ENCODE measurements at regions not wholly inside any gene's neighbourhood (a gene's known extent, or its start where the extent isn't known, plus 50 kb on each side); places are given as distances from the start of the nearest gene placed in this dataset.

DNA sequence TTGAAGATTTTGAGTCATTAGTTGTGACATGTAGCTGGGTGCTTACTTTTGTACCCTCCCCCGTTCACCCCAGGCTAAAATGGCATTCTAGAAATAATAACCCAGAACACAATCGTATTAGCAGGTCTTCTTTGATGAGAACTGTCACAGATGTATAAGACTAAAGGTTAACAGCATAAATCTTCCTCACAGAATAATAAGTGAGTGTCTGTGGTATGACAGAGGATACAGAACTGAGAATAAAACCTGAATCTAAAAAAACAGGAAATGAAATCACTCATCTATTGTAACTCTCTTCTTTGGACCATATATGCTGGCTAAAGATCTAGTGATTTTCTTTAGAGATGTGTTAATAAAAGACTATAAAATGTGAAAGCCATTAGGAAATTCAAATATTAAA is 746.6 kb downstream of the LRFN5 start:
- TF ChIP-seq, protein P1, sequence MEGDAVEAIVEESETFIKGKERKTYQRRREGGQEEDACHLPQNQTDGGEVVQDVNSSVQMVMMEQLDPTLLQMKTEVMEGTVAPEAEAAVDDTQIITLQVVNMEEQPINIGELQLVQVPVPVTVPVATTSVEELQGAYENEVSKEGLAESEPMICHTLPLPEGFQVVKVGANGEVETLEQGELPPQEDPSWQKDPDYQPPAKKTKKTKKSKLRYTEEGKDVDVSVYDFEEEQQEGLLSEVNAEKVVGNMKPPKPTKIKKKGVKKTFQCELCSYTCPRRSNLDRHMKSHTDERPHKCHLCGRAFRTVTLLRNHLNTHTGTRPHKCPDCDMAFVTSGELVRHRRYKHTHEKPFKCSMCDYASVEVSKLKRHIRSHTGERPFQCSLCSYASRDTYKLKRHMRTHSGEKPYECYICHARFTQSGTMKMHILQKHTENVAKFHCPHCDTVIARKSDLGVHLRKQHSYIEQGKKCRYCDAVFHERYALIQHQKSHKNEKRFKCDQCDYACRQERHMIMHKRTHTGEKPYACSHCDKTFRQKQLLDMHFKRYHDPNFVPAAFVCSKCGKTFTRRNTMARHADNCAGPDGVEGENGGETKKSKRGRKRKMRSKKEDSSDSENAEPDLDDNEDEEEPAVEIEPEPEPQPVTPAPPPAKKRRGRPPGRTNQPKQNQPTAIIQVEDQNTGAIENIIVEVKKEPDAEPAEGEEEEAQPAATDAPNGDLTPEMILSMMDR (IDR thresholded peaks at IDR 0.05), result no peak
- TF ChIP-seq POLR2A (IDR thresholded peaks at IDR 0.05), result no peak
- TF ChIP-seq POLR2AphosphoS5 (IDR thresholded peaks at IDR 0.05; ENCODE audit: insufficient read depth in 1 of 2, low read depth in 1 of 2), result no peak
